HCEC 1CT (cell line): ENCODE measurements at regions not wholly inside any gene's neighbourhood (a gene's known extent, or its start where the extent isn't known, plus 50 kb on each side); places are given as distances from the start of the nearest gene placed in this dataset.

Source experiments
- DNase-seq: peaks from one replicate; pipeline ENCODE4 v3.0.0-alpha.2; 2017

GRCh38 chr7:67940400-67940799 lies 943.8 kb downstream of the TYW1 start:
- DNase-seq, result no peak

- no peak for DNase-seq
These were observed 950.6 kb downstream of the TYW1 start for GRCh38 chr7:67947191-67947590.

DNA sequence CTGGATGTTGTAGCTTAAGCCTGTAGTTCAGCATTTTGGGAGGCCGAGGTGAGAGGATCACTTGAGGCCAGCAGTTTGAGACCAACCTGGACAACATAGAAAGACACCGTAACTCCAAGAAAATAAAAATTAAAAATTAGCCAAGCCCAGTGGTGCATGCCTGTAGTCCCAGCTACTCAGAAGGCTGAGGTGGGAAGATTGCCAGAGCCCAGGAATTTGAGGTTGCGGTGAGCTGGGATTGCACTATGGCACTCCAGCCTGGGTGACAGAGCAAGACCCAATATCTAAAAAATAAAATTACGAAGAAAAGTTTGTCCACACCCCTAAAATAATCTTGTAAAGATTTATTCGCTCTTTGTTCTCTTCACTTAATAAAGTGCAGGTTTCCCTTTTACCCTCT lies 951.0 kb downstream of the TYW1 start:
- no peak for DNase-seq

GRCh38 chr7:67950321-67951083 lies 953.9 kb downstream of the TYW1 start:
- no peak for DNase-seq

DNA sequence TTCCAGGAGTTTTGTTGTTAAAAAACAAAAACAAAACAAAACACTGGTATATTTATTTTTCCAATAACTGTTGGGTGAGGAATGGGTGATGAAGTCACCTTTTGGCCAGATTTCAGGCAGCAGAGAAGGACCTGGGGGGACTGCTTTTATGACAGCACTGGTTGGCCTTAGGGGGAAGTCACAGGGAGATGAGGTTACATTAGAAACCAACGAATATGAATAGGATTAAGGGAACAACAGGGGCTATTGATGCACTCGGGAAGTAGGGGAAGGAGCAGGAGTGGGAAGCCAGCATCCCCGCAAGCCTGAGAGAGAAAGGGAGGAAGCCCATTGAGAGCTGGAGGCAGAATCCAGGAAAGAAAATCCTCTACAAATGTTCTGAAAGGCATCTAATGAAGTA lies 958.4 kb downstream of the TYW1 start:
- DNase-seq, result no peak

DNA sequence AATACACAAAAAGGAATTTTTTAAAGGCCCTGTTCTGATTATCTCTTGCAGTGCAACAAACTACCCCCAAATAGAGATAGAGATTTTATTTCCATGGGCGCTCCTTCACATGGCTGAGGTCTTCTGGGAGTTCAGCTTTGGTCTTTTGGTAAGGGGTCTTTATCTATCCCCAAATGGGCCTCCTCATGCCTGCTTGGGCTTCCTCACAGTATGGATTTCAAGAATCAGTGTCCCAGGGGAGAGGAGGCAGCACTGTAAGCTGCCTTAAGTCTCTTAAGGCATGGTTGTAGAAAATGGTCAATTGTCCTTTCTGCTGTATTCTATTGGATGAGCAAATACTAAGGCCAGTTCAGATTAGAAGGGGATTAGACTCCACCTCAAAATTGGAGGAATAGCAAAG lies 966.2 kb downstream of the TYW1 start:
- no peak for DNase-seq

DNA sequence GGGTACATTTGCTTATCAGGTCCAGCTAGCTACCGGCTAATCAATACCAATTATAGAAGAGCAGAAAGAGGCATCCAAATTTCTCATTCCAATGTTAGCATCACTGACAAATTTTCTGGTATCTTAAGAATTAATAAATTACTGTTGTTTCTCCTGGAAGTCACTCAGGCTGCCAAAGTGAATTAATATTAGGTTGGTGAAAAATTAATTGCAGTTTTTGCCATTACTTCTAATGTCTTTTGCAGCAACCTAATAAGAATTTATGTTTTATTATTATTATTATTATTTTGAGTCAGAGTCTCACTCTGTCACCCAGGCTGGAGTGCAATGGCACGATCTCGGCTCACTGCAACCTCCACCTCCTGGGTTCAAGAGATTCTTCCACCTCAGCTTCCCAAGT lies 979.9 kb downstream of the TYW1 start:
- no peak for DNase-seq

GRCh38 chr7:67983486-67983885 lies 986.9 kb downstream of the TYW1 start:
- DNase-seq, result no peak

- DNase-seq, result no peak
These were observed 987.7 kb downstream of the TYW1 start for GRCh38 chr7:67984326-67984725.

DNA sequence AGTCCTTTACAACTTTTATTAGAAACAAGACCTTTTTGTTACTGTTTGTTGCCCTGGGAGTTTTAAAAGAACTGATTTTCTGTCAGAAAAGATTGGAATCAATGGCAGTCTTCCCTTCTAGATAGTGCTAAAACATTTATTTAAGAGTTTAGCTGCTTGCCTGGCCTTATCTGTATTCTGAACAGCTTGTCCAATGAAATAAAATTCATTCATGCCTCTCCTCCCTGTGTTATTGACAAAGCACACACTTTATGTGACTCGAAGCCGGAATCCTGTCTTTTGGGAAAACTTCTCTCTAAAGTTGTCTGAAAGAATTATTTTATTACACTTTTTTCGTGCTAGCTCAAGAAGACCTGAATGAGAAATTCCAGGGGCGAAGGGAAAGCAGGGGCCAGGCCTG lies 992.5 kb downstream of the TYW1 start:
- DNase-seq, result no peak

DNA sequence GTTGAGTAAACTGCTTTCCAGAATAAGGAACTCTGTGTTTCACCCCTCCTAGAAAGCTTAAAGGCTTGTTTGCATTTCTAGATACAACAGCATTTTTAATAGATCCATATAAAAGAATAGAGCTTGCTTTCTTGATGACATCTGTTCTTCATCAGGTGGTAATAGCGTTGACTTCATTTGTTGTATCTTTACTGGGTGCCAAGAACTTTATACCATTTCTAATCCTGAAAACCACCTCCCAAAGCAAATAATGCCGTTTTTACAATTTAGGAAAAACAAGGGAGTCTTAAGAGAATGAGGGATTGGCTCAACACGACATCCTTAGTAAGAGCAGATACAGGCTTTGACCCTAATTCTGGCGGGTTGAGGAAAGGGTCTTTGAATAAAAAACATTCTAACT lies 993.4 kb downstream of the TYW1 start:
- no peak for DNase-seq

DNA sequence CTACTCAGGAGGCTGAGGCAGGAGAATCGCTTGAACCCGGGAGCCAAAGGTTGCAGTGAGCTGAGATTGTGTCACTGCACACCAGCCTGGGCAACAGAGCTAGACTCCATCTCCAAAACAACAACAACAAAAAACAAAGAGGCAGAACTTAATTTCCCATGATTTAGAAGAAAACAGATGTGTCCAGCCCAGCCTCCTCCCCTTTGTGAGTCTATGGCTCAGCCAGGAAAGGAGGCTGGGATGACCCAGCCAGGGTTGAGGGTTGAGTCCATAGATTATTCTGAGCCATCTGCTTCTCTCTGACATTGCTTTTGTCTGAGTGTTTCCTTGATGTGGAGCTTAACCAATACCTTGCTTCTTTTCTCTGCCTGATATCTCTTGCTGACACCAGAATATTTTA lies 994.1 kb downstream of the TYW1 start:
- no peak for DNase-seq

DNA sequence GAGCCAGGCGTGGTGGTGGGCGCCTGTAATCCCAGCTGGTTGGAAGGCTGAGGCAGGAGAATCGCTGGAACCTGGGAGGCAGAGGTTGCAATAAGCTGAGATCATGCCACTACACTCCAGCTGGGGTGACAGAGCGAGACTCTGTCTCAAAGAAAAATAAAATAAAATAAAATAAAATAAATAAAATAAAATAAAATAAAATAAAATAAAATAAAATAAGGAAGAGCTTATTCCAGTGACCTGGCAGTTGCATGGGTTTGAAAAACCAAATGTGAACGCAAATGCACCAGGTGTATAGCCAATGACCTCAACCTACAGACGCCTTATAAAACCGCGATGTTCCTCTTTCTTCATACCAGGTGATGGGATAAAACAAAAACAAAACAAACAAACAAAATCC lies 995.7 kb downstream of the TYW1 start:
- no peak for DNase-seq

- DNase-seq, result no peak
These were observed 1009.4 kb downstream of the TYW1 start for GRCh38 chr7:68005992-68006391.

DNA sequence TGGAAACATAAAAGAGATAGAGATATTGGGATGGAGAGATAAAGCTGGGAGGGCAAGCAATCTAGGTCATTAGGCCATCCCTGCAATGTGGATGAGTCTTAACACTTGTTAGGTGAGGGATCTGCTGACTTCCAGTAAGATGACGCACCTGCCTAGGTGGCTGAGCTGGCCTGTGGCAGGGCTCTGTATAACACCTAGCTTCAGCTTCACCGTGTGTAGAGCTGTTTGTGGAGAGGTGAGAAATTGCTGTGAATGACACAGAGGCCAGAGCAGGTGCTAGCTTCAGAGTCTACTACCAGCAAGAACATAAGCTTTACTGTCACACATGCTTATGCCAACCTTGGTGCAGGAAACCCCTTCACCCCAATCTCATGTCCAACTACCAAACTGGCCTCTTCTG lies 1010.0 kb downstream of the TYW1 start:
- DNase-seq, result no peak

GRCh38 chr7:68009716-68010115 lies 1013.1 kb downstream of the TYW1 start:
- DNase-seq, result no peak

DNA sequence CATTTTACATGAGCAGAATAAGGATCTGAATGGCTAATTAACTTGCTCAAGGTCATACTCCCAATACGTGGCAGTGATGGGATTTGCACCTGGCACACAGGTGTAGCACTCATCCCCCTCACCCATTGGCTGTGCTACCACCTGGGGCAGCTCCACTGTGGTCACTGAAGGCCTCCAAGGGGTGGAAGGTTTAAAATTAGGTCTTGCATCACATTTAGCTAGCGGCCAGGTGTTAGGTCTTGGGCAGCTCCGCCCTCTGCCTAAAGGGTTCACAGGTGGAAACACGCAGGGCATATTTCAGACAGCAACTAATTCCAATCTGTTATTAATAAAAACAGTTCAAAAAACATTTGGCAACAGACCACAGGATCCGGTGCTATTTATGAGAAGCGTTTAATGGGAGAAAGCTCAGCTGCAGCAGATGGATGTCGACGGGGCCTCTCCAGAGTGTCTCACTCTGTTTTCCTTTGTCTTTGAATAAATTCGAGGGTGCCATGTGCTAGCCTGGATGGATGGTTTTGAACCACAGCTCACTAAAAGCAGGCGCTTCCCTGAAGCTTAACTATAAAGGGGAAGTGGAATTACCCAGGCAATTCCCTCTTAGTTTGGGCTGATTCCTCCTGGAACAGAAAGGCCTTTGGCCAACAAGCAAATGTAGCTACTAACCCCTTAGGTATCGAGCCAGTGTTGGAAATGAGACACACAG lies 1017.6 kb downstream of the TYW1 start:
- no peak for DNase-seq

- no peak for DNase-seq
These were observed 1018.7 kb downstream of the TYW1 start for GRCh38 chr7:68015122-68015977.

DNA sequence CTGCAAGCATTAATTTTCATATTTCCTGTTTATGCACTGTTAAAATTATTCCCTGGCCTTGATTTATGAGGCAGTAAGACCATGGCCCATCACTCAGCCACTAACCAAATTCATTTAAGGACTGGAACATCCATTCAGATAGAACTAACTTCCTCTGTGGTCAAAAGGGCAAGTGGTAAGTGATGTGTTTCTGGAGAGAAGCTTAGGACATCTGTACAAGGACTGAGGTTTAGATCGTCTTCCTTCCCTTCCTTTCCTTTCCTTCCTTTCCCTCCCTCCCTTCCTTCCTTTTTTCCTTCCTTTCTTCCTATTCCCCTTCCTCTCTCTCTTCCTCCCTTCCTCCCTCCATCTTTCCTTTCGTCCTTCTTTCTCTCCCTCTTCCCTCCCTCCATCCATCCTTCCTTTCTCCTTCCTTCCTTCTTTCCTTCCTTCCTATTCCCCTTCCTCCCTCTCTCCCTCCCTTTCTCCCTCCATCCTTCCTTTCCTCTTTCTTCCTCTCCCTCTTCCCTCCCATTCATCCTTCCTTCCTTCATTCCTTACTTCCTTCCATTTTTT lies 1019.4 kb downstream of the TYW1 start:
- no peak for DNase-seq

- DNase-seq, result no peak
These were observed 1023.5 kb downstream of the TYW1 start for GRCh38 chr7:68020102-68020501.

DNA sequence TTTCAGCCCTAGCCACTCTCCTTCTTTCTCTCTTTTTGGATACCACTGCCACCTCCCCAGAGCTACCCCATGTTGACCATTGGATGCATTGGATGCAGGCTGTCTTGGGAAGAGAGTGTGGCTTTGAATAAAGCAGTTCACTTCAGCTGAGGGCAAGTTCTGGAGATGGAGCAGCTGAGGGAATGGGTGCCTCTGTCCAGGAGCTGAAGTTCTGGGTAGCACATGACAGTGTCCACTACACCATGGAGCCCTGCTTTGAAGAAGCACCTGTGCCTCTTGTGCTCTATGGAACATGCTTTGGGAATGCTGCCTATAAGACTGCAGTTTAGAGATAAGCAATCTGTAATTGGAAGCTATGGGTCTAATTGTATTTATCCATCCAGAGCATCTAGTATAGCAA lies 1028.7 kb downstream of the TYW1 start:
- no peak for DNase-seq

GRCh38 chr7:68030530-68030929 lies 1033.9 kb downstream of the TYW1 start:
- DNase-seq, result no peak

- DNase-seq, result no peak
These were observed 1034.7 kb downstream of the TYW1 start for GRCh38 chr7:68031180-68031943.
